Neural cell (in vitro differentiated cells): ENCODE measurements at regions not wholly inside any gene's neighbourhood (a gene's known extent, or its start where the extent isn't known, plus 50 kb on each side); places are given as distances from the start of the nearest gene placed in this dataset.

Experiments
- H2AFZ ChIP-seq: fragments of 200-600, 300-800 bp; sonication (generic), shearing (Covaris generic); 2 replicates; pipeline ENCODE4 v1.6.0; 2014; ENCODE audit warnings: low read depth, mild to moderate bottlenecking, antibody characterized with exemption, low read length, moderate library complexity
- H3F3A ChIP-seq: fragments of 200-600 bp; shearing (Covaris generic); 2 replicates; pipeline ENCODE4 v1.6.1; 2016; ENCODE audit warnings: mild to moderate bottlenecking, moderate library complexity, mixed read lengths, antibody characterized with exemption, low read length; ENCODE audit not compliant: insufficient read depth, poor library complexity, severe bottlenecking
- H3K27ac ChIP-seq: fragments of 200-600, 300-800 bp; sonication (generic), shearing (Covaris generic); 2 replicates; pipeline ENCODE4 v1.5.1; 2014; ENCODE audit warnings: mild to moderate bottlenecking, low read length, moderate library complexity
- H3K27me3 ChIP-seq: fragments of 300-800, 200-600 bp; sonication (generic), shearing (Covaris generic); 2 replicates; pipeline ENCODE4 v1.6.0; 2014; ENCODE audit warnings: mild to moderate bottlenecking, low read depth, low read length, moderate library complexity; ENCODE audit not compliant: insufficient read depth
- H3K36me3 ChIP-seq: fragments of 300-800, 200-600 bp; sonication (generic), shearing (Covaris generic); 2 replicates; pipeline ENCODE4 v1.5.1; 2014; ENCODE audit warnings: mild to moderate bottlenecking, antibody characterized with exemption, low read length, moderate library complexity; ENCODE audit not compliant: insufficient read depth
- H3K4me2 ChIP-seq: fragments of 300-800, 200-600 bp; sonication (generic), shearing (Covaris generic); 2 replicates; pipeline ENCODE4 v1.6.0; 2014; ENCODE audit warnings: mild to moderate bottlenecking, low read length
- H3K4me3 ChIP-seq: fragments of 300-800, 200-600 bp; sonication (generic), shearing (Covaris generic); 2 replicates; pipeline ENCODE4 v1.5.1; 2014; ENCODE audit warnings: mild to moderate bottlenecking, low read length, moderate library complexity
- H3K79me2 ChIP-seq: fragments of 200-600 bp; shearing (Covaris generic); replicated peaks from 2 replicates; pipeline ENCODE4 v1.6.0; 2014; ENCODE audit warnings: mild to moderate bottlenecking, low read length, moderate library complexity; ENCODE audit not compliant: insufficient read depth
- H3K9ac ChIP-seq: fragments of 300-800, 200-600 bp; sonication (generic), shearing (Covaris generic); 2 replicates; pipeline ENCODE4 v1.6.1; 2016; ENCODE audit warnings: mild to moderate bottlenecking, low read length, mixed read lengths
- H3K9me2 ChIP-seq: fragments of 200-600 bp; shearing (Covaris generic); 2 replicates; pipeline ENCODE4 v1.6.1; 2016; ENCODE audit warnings: mild to moderate bottlenecking, low read length, mixed read lengths; ENCODE audit not compliant: insufficient read depth
- H3K9me3 ChIP-seq: fragments of 200-600, 300-800 bp; sonication (generic), shearing (Covaris generic); 2 replicates; pipeline ENCODE4 v1.6.1; 2016; ENCODE audit warnings: mild to moderate bottlenecking, mixed run types, low read length, moderate library complexity, mixed read lengths
- H4K20me1 ChIP-seq: fragments of 200-600 bp; shearing (Covaris generic); 2 replicates; pipeline ENCODE4 v1.6.1; 2016; ENCODE audit warnings: mild to moderate bottlenecking, mixed run types; ENCODE audit not compliant: insufficient read depth
- EP300 ChIP-seq: fragments of 450-650 bp; conservative IDR thresholded peaks from 2 replicates; pipeline ENCODE4 v1.6.1; 2014; ENCODE audit warnings: antibody characterized with exemption, mild to moderate bottlenecking, moderate library complexity; ENCODE audit not compliant: poor library complexity, severe bottlenecking
- EZH2 ChIP-seq: fragments of 200-600, 300-800 bp; shearing (Covaris generic), sonication (generic); IDR thresholded peaks from 2 replicates; pipeline ENCODE4 v1.6.1; 2014; ENCODE audit warnings: antibody characterized with exemption, low read length, borderline replicate concordance, mild to moderate bottlenecking; ENCODE audit not compliant: insufficient read depth, poor library complexity, severe bottlenecking
- MXI1 ChIP-seq: fragments of 450-650 bp; conservative IDR thresholded peaks from 2 replicates; pipeline ENCODE4 v1.6.1; 2014; ENCODE audit warnings: antibody characterized with exemption, mild to moderate bottlenecking; ENCODE audit not compliant: poor library complexity, severe bottlenecking
- POLR2AphosphoS5 ChIP-seq: IDR thresholded peaks from 2 replicates; pipeline ENCODE4 v1.6.1; 2012
- RAD21 ChIP-seq: fragments of 450-650 bp; conservative IDR thresholded peaks from 2 replicates; pipeline ENCODE4 v1.6.1; 2014; ENCODE audit warnings: antibody characterized with exemption, mild to moderate bottlenecking, moderate library complexity
- SMC3 ChIP-seq: fragments of 450-650 bp; conservative IDR thresholded peaks from 2 replicates; pipeline ENCODE4 v1.6.1; 2014; ENCODE audit warnings: antibody characterized with exemption, mild to moderate bottlenecking, moderate library complexity; ENCODE audit not compliant: poor library complexity
- TAF1 ChIP-seq: IDR thresholded peaks from 2 replicates; pipeline ENCODE4 v1.6.1; 2012; ENCODE audit warnings: low read depth
- TF ChIP-seq, protein P1 (sequence below): IDR thresholded peaks from 2 replicates; pipeline ENCODE4 v1.6.1; 2012; ENCODE audit warnings: borderline replicate concordance
- TF ChIP-seq, protein P2 (sequence below): fragments of 450-650 bp; IDR thresholded peaks from 2 replicates; pipeline ENCODE4 v1.5.1; 2014; ENCODE audit warnings: antibody characterized with exemption, mild to moderate bottlenecking, moderate library complexity; ENCODE audit not compliant: poor library complexity, severe bottlenecking

DNA sequence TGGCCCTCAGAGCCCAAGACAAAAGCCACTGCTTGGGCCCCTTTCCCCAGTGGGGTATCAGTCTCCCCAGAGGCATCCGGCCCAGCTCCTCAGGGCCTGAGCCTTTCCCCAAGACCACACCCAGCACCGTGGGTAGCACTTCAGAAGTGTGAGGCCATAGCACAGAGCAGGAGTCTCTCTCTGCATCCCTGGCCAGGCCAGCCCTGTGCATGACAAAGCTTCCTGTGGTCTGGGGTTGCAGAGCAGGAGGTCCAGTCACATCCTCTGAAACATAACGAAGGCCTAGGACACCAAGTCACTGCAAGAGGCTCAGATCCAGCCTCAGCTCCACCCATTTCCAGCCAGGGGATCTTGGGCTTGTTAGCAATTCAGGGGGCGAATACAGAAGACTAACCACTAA is 56.8 kb upstream of the ZNF423 start:
- TF ChIP-seq, protein P1, sequence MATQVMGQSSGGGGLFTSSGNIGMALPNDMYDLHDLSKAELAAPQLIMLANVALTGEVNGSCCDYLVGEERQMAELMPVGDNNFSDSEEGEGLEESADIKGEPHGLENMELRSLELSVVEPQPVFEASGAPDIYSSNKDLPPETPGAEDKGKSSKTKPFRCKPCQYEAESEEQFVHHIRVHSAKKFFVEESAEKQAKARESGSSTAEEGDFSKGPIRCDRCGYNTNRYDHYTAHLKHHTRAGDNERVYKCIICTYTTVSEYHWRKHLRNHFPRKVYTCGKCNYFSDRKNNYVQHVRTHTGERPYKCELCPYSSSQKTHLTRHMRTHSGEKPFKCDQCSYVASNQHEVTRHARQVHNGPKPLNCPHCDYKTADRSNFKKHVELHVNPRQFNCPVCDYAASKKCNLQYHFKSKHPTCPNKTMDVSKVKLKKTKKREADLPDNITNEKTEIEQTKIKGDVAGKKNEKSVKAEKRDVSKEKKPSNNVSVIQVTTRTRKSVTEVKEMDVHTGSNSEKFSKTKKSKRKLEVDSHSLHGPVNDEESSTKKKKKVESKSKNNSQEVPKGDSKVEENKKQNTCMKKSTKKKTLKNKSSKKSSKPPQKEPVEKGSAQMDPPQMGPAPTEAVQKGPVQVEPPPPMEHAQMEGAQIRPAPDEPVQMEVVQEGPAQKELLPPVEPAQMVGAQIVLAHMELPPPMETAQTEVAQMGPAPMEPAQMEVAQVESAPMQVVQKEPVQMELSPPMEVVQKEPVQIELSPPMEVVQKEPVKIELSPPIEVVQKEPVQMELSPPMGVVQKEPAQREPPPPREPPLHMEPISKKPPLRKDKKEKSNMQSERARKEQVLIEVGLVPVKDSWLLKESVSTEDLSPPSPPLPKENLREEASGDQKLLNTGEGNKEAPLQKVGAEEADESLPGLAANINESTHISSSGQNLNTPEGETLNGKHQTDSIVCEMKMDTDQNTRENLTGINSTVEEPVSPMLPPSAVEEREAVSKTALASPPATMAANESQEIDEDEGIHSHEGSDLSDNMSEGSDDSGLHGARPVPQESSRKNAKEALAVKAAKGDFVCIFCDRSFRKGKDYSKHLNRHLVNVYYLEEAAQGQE, result no peak
- no peak for TF ChIP-seq RAD21
- TF ChIP-seq SMC3, result no peak
- no peak for TF ChIP-seq POLR2AphosphoS5
- TF ChIP-seq, protein P2, sequence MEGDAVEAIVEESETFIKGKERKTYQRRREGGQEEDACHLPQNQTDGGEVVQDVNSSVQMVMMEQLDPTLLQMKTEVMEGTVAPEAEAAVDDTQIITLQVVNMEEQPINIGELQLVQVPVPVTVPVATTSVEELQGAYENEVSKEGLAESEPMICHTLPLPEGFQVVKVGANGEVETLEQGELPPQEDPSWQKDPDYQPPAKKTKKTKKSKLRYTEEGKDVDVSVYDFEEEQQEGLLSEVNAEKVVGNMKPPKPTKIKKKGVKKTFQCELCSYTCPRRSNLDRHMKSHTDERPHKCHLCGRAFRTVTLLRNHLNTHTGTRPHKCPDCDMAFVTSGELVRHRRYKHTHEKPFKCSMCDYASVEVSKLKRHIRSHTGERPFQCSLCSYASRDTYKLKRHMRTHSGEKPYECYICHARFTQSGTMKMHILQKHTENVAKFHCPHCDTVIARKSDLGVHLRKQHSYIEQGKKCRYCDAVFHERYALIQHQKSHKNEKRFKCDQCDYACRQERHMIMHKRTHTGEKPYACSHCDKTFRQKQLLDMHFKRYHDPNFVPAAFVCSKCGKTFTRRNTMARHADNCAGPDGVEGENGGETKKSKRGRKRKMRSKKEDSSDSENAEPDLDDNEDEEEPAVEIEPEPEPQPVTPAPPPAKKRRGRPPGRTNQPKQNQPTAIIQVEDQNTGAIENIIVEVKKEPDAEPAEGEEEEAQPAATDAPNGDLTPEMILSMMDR, result no peak
- no peak for TF ChIP-seq EP300
- no peak for TF ChIP-seq EZH2
- TF ChIP-seq MXI1, result no peak
- no peak for TF ChIP-seq TAF1
- no peaks in the 10 kb centered on the region for H3K79me2 ChIP-seq
- H3K27ac ChIP-seq, result no peak overlapping the region
- H4K20me1 ChIP-seq, result no peaks in the 10 kb centered on the region
- H3K9ac ChIP-seq, result no peak overlapping the region
- no peaks in the 10 kb centered on the region for H3K27me3 ChIP-seq
- H3K9me2 ChIP-seq, result no peaks in the 10 kb centered on the region
- no peaks in the 10 kb centered on the region for H3F3A ChIP-seq
- no peaks in the 10 kb centered on the region for H3K9me3 ChIP-seq
- no peak overlapping the region for H2AFZ ChIP-seq
- no peak overlapping the region for H3K4me3 ChIP-seq
- no peaks in the 10 kb centered on the region for H3K36me3 ChIP-seq
- no peak overlapping the region for H3K4me2 ChIP-seq

GRCh38 chr16:49913720-49914119 is 57.8 kb upstream of the ZNF423 start:
- Histone ChIP-seq H3K9ac (no peak overlapping the region), H2AFZ (no peak overlapping the region), H3F3A (no peaks in the 10 kb centered on the region), H3K9me3 (no peaks in the 10 kb centered on the region), H3K79me2 (no peaks in the 10 kb centered on the region), H3K27me3 (no peaks in the 10 kb centered on the region), H4K20me1 (no peaks in the 10 kb centered on the region), H3K4me2 (no peak overlapping the region), H3K36me3 (no peaks in the 10 kb centered on the region), H3K4me3 (no peak overlapping the region), H3K27ac (no peak overlapping the region), H3K9me2 (no peaks in the 10 kb centered on the region)
- TF ChIP-seq POLR2AphosphoS5, result no peak
- TF ChIP-seq RAD21, result no peak
- TF ChIP-seq EP300, result no peak
- TF ChIP-seq SMC3, result no peak
- no peak for TF ChIP-seq TAF1
- TF ChIP-seq, protein P2, result no peak
- TF ChIP-seq, protein P1, result no peak
- no peak for TF ChIP-seq MXI1
- no peak for TF ChIP-seq EZH2
